Bronchial epithelial cell (primary cell): ENCODE measurements at regions not wholly inside any gene's neighbourhood (a gene's known extent, or its start where the extent isn't known, plus 50 kb on each side); places are given as distances from the start of the nearest gene placed in this dataset.
A peak's percentile ranks its signal among the peaks of the same experiment; 100 is the strongest.

Source experiments
- DNase-seq: peaks from one replicate; pipeline ENCODE4 v3.0.0-alpha.2; 2010; ENCODE audit warnings: low read depth
- FAIRE-seq: peaks from 2 replicates; lab custom pipeline; 2011; peaks lifted over from hg19 to GRCh38; lab: Jason Lieb, UNC
- H3K27me3 ChIP-seq: 2 replicates; pipeline ENCODE4 v1.5.1; 2011; ENCODE audit warnings: low read length; ENCODE audit not compliant: control insufficient read depth, insufficient read depth
- H3K36me3 ChIP-seq: 2 replicates; pipeline ENCODE4 v1.5.1; 2011; ENCODE audit warnings: low read length; ENCODE audit not compliant: control insufficient read depth, insufficient read depth
- H3K4me3 ChIP-seq: 2 replicates; pipeline ENCODE4 v1.5.1; 2011; ENCODE audit warnings: mild to moderate bottlenecking, low read depth, low read length, control low read depth
- TF ChIP-seq, protein P1 (sequence below): IDR thresholded peaks from 2 replicates; pipeline ENCODE4 v1.5.1; 2011; ENCODE audit warnings: mild to moderate bottlenecking, moderate library complexity, low read length, control low read depth, inconsistent platforms; ENCODE audit not compliant: insufficient read depth, severe bottlenecking

GRCh38 chr7:155211761-155212160 lies 85.9 kb upstream of the INSIG1 start:
- Histone ChIP-seq H3K4me3 (no peak overlapping the region), H3K27me3 (peaks cover 2% of the 10 kb centered on the region), H3K36me3 (no peaks in the 10 kb centered on the region)
- FAIRE-seq (no peak), DNase-seq (no peak)
- TF ChIP-seq, protein P1, sequence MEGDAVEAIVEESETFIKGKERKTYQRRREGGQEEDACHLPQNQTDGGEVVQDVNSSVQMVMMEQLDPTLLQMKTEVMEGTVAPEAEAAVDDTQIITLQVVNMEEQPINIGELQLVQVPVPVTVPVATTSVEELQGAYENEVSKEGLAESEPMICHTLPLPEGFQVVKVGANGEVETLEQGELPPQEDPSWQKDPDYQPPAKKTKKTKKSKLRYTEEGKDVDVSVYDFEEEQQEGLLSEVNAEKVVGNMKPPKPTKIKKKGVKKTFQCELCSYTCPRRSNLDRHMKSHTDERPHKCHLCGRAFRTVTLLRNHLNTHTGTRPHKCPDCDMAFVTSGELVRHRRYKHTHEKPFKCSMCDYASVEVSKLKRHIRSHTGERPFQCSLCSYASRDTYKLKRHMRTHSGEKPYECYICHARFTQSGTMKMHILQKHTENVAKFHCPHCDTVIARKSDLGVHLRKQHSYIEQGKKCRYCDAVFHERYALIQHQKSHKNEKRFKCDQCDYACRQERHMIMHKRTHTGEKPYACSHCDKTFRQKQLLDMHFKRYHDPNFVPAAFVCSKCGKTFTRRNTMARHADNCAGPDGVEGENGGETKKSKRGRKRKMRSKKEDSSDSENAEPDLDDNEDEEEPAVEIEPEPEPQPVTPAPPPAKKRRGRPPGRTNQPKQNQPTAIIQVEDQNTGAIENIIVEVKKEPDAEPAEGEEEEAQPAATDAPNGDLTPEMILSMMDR, result no peak

GRCh38 chr7:155212301-155213015 lies 85.2 kb upstream of the INSIG1 start:
- TF ChIP-seq, protein P1, result no peak
- Histone ChIP-seq H3K4me3 (no peak overlapping the region), H3K27me3 (peaks cover 2% of the 10 kb centered on the region), H3K36me3 (no peaks in the 10 kb centered on the region)
- DNase-seq (no peak), FAIRE-seq (no peak)

GRCh38 chr7:155213385-155213784 lies 84.3 kb upstream of the INSIG1 start:
- Histone ChIP-seq H3K27me3 (peaks cover 2% of the 10 kb centered on the region), H3K36me3 (no peaks in the 10 kb centered on the region), H3K4me3 (no peak overlapping the region)
- TF ChIP-seq, protein P1, result no peak
- FAIRE-seq (no peak), DNase-seq (peak; percentile 44)

DNA sequence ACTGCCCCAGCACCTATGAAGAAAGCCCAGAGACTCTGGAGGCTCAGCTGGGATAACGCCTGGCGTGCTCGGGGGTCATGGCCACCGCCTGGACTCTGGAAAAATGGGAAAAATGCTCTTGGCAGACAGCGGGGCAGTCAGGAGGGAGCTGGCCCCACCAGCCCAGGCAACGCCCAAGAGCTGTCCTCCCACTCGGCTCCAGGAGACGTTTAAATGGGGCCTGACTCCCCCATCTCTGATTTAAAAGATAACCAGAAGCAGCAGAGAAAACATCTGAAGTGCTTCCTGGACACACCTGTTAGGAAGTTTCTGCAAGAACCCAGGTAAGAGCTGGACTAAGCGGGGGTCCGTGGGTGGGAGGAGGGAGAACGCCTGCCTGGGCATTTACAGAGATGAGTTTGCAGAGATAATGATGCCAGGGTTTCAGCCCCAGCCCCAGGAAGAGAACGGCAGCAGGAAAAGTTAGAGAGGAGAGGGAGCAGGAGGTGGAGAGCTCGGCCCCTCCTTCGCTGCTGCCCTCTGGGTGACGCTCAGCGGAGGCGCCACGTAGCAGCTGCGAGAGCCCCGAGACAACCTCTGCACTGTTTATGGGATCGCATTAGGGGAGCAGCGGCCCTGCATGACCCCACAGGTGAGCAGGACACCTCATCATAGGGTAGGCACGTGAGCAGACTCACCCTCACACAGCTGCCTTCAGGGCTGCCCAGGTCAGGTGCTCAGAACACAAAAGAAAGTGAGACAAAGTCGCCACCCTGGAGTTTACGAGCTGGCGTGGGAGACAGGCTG lies 83.5 kb upstream of the INSIG1 start:
- TF ChIP-seq, protein P1, result peak; percentile 5
- H3K27me3 ChIP-seq, result peaks cover 2% of the 10 kb centered on the region
- DNase-seq (peak; percentile 15), FAIRE-seq (no peak)
- H3K36me3 ChIP-seq, result no peaks in the 10 kb centered on the region
- peak overlapping the region; percentile 16 for H3K4me3 ChIP-seq

GRCh38 chr7:155215576-155216325 lies 81.9 kb upstream of the INSIG1 start:
- Histone ChIP-seq H3K36me3 (no peaks in the 10 kb centered on the region), H3K4me3 (no peak overlapping the region), H3K27me3 (peaks cover 2% of the 10 kb centered on the region)
- DNase-seq, result no peak
- FAIRE-seq, result no peak
- TF ChIP-seq, protein P1, result no peak
